Prostate gland (tissue), 2 donors: ENCODE measurements at regions not wholly inside any gene's neighbourhood (a gene's known extent, or its start where the extent isn't known, plus 50 kb on each side); places are given as distances from the start of the nearest gene placed in this dataset.

Source experiments
- CTCF ChIP-seq, 4 experiments: fragments of 200-600 bp in 2 of 4; fragments of 450-650 bp in 2 of 4; sonication (generic) in 2 of 4; IDR thresholded peaks; 1 replicate in 3 of 4; 2 replicates in 1 of 4; pipeline ENCODE4 v1.5.1; 2016 to 2019; ENCODE audit warnings: antibody characterized with exemption in 4 of 4, mild to moderate bottlenecking in 2 of 4, moderate library complexity in 2 of 4
- POLR2A ChIP-seq: fragments of 450-650 bp; IDR thresholded peaks from one replicate; pipeline ENCODE4 v1.6.1; 2016; ENCODE audit warnings: antibody characterized with exemption, mild to moderate bottlenecking

GRCh38 chr13:34512817-34513216 lies 429.3 kb upstream of the NBEA start:
- TF ChIP-seq POLR2A (no peak), CTCF (IDR thresholded peaks at IDR 0.05) (no peak)
